HCT116 (cell line): ENCODE measurements at regions not wholly inside any gene's neighbourhood (a gene's known extent, or its start where the extent isn't known, plus 50 kb on each side); places are given as distances from the start of the nearest gene placed in this dataset.

Experiments
- ATAC-seq: fragments of 200-7000 bp; cut with Tn5 transposase; 2 replicates; pipeline ENCODE4 v1.9.1; 2020; ENCODE audit warnings: mild to moderate bottlenecking, moderate library complexity
- BruUV-seq: library from RNA; stranded (reverse); fragments of 400-500 nt; replicated peaks from 2 replicates; lab custom pipeline; 2021; lab: Mats Ljungman, UMichigan
- CTCF ChIA-PET: fragments of 300-600 bp; sonication (Branson Sonifier 250); formaldehyde crosslinking; loops from one replicate; lab custom pipeline; 2021; ENCODE audit warnings: antibody characterized with exemption; lab: Charles Lee
- POLR2A ChIA-PET: fragments of 300-600, 350-600 bp; sonication (Branson Sonifier 250); formaldehyde crosslinking; loops from one replicate; lab custom pipeline; 2021; ENCODE audit warnings: antibody characterized with exemption; lab: Charles Lee
- RAD21 ChIA-PET, 2 experiments: fragments of 300-600 bp; sonication (Branson Sonifier 250); formaldehyde crosslinking; loops; one replicate each; lab custom pipeline; 2023; ENCODE audit warnings: low total read pairs in 2 of 2; ENCODE audit not compliant: uncharacterized antibody in 2 of 2, unreplicated experiment in 2 of 2, low non-redundant PET in 1 of 2; lab: Charles Lee
- DNase-seq: peaks from one replicate; pipeline ENCODE4 v3.0.0-alpha.2; 2010; ENCODE audit warnings: low read depth, low spot score
- H2AFZ ChIP-seq: fragments of 200-600 bp; shearing (Covaris generic), sonication (generic); 2 replicates; pipeline ENCODE4 v1.6.1; 2017; ENCODE audit warnings: low read depth, mixed run types, mixed read lengths, antibody characterized with exemption, low read length; ENCODE audit not compliant: poor library complexity, severe bottlenecking
- H3K27ac ChIP-seq: 2 replicates; pipeline ENCODE4 v1.5.1; 2012; ENCODE audit warnings: low read depth, low read length
- H3K27me3 ChIP-seq: fragments of 200-600 bp; sonication (generic); 2 replicates; pipeline ENCODE4 v1.6.1; 2016; ENCODE audit warnings: mixed run types, low read length, mixed read lengths; ENCODE audit not compliant: insufficient read depth
- H3K36me3 ChIP-seq, 2 experiments: fragments of 200-500 bp in 1 of 2; fragments of 200-600 bp in 1 of 2; sonication (Bioruptor generic) in 1 of 2; sonication (generic) in 1 of 2; 2 replicates each; pipeline versions ENCODE4 v1.5.1 to v1.6.1; 2014 to 2016; ENCODE audit warnings: low read length in 2 of 2, inconsistent platforms in 1 of 2, mixed read lengths in 1 of 2, mixed run types in 1 of 2; ENCODE audit not compliant: insufficient read depth in 2 of 2, control insufficient read depth in 1 of 2
- H3K4me1 ChIP-seq, 2 experiments: fragments of 200-600 bp in 1 of 2; sonication (generic) in 1 of 2; 2 replicates each; pipeline versions ENCODE4 v1.5.1 to v1.6.1; 2012 to 2017; ENCODE audit warnings: low read length in 2 of 2, inconsistent platforms in 1 of 2, mild to moderate bottlenecking in 1 of 2, mixed read lengths in 1 of 2, mixed run types in 1 of 2, moderate library complexity in 1 of 2; ENCODE audit not compliant: insufficient read depth in 2 of 2, control insufficient read depth in 1 of 2
- H3K4me2 ChIP-seq: fragments of 200-600 bp; sonication (generic); 2 replicates; pipeline ENCODE4 v1.6.1; 2017; ENCODE audit warnings: mixed run types, low read length, mixed read lengths
- H3K4me3 ChIP-seq, 2 experiments: fragments of 200-600 bp in 1 of 2; sonication (generic) in 1 of 2; replicated peaks in 1 of 2; 2 replicates each; pipeline ENCODE4 v1.5.1; 2011 to 2016; ENCODE audit warnings: low read length in 2 of 2, control low read depth in 1 of 2, low read depth in 1 of 2, mild to moderate bottlenecking in 1 of 2, mixed read lengths in 1 of 2, mixed run types in 1 of 2
- H3K79me2 ChIP-seq: fragments of 200-600 bp; sonication (generic); 2 replicates; pipeline ENCODE4 v1.6.1; 2017; ENCODE audit warnings: mild to moderate bottlenecking, mixed run types, low read length, moderate library complexity, mixed read lengths; ENCODE audit not compliant: insufficient read depth
- H3K9ac ChIP-seq: fragments of 200-600 bp; sonication (generic); 2 replicates; pipeline ENCODE4 v1.6.1; 2016; ENCODE audit warnings: low read length, mixed read lengths
- H3K9me2 ChIP-seq: fragments of 200-600 bp; sonication (generic), shearing (Covaris generic); 2 replicates; pipeline ENCODE4 v1.6.1; 2017; ENCODE audit warnings: mixed run types, mild to moderate bottlenecking, moderate library complexity; ENCODE audit not compliant: insufficient read depth
- H3K9me3 ChIP-seq, 2 experiments: fragments of 200-500 bp in 1 of 2; fragments of 200-600 bp in 1 of 2; sonication (Bioruptor generic) in 1 of 2; sonication (generic) in 1 of 2; 2 replicates each; pipeline ENCODE4 v1.6.1; 2014 to 2017; ENCODE audit warnings: low read length in 2 of 2, mixed read lengths in 2 of 2, inconsistent platforms in 1 of 2, low read depth in 1 of 2, mild to moderate bottlenecking in 1 of 2, mixed run types in 1 of 2, moderate library complexity in 1 of 2; ENCODE audit not compliant: control insufficient read depth in 1 of 2, insufficient read depth in 1 of 2
- H4K20me1 ChIP-seq: fragments of 200-600 bp; sonication (generic), shearing (Covaris generic); 2 replicates; pipeline ENCODE4 v1.6.1; 2017; ENCODE audit warnings: mixed run types, mild to moderate bottlenecking, moderate library complexity; ENCODE audit not compliant: insufficient read depth
- ATF3 ChIP-seq: IDR thresholded peaks from 2 replicates; pipeline ENCODE4 v1.6.1; 2012
- CBX3 ChIP-seq: IDR thresholded peaks from 2 replicates; pipeline ENCODE4 v1.6.1; 2012; ENCODE audit warnings: low read depth
- CEBPB ChIP-seq: IDR thresholded peaks from 2 replicates; pipeline ENCODE4 v1.6.1; 2012; ENCODE audit warnings: low read depth
- CTCF ChIP-seq, 3 experiments: fragments of 200-600 bp in 1 of 3; sonication (generic) in 1 of 3; IDR thresholded peaks in 2 of 3; conservative IDR thresholded peaks in 1 of 3; 2 replicates each; pipeline ENCODE4 v1.5.1; 2012 to 2017; ENCODE audit warnings: low read depth in 2 of 3, low read length in 2 of 3, antibody characterized with exemption in 1 of 3, borderline replicate concordance in 1 of 3, control low read depth in 1 of 3, mild to moderate bottlenecking in 1 of 3, mixed read lengths in 1 of 3, mixed run types in 1 of 3, moderate library complexity in 1 of 3; ENCODE audit not compliant: insufficient read depth in 1 of 3
- ELF1 ChIP-seq: IDR thresholded peaks from 2 replicates; pipeline ENCODE4 v1.6.1; 2012; ENCODE audit warnings: low read depth, borderline replicate concordance
- EZH2 ChIP-seq: fragments of 200-600 bp; sonication (generic); IDR thresholded peaks from 2 replicates; pipeline ENCODE4 v1.6.1; 2017; ENCODE audit warnings: antibody characterized with exemption, mixed run types
- EZH2phosphoT487 ChIP-seq: fragments of 200-600 bp; IDR thresholded peaks from 2 replicates; pipeline ENCODE4 v1.6.1; 2018; ENCODE audit warnings: antibody characterized with exemption, borderline replicate concordance
- FOSL1 ChIP-seq: IDR thresholded peaks from 2 replicates; pipeline ENCODE4 v1.6.1; 2012; ENCODE audit warnings: low read depth
- JUND ChIP-seq: IDR thresholded peaks from 2 replicates; pipeline ENCODE4 v1.6.1; 2012
- MAX ChIP-seq: IDR thresholded peaks from 2 replicates; pipeline ENCODE4 v1.6.1; 2012
- POLR2A ChIP-seq: IDR thresholded peaks from 2 replicates; pipeline ENCODE4 v1.7.0; 2011; ENCODE audit warnings: borderline replicate concordance; ENCODE audit not compliant: insufficient read depth, insufficient read length; ENCODE audit errors: extremely low read depth
- RAD21 ChIP-seq: IDR thresholded peaks from 2 replicates; pipeline ENCODE4 v1.6.1; 2012; ENCODE audit warnings: low read depth, mild to moderate bottlenecking
- REST ChIP-seq: IDR thresholded peaks from 2 replicates; pipeline ENCODE4 v1.6.1; 2012; ENCODE audit warnings: low read depth
- SP1 ChIP-seq: IDR thresholded peaks from 2 replicates; pipeline ENCODE4 v1.6.1; 2012; ENCODE audit warnings: low read depth
- SRF ChIP-seq: IDR thresholded peaks from 2 replicates; pipeline ENCODE4 v1.6.1; 2012; ENCODE audit warnings: low read depth
- TCF7L2 ChIP-seq: IDR thresholded peaks from 2 replicates; pipeline ENCODE4 v1.7.0; 2011; ENCODE audit warnings: borderline replicate concordance, inconsistent platforms; ENCODE audit not compliant: insufficient read depth, insufficient read length; ENCODE audit errors: extremely low read depth
- YY1 ChIP-seq: IDR thresholded peaks from 2 replicates; pipeline ENCODE4 v1.6.1; 2011; ENCODE audit warnings: low read length, low read depth, moderate library complexity, mild to moderate bottlenecking; ENCODE audit not compliant: insufficient replicate concordance; ENCODE audit errors: extremely low read depth
- ZNF274 ChIP-seq: fragments of 200-500 bp; sonication (Bioruptor generic); IDR thresholded peaks from 2 replicates; pipeline ENCODE4 v1.6.1; 2014; ENCODE audit warnings: mild to moderate bottlenecking, low read depth, low read length, inconsistent platforms
- intact Hi-C: fragments of 100-400 bp; cut with micrococcal nuclease; formaldehyde crosslinking; loops from 2 replicates; pipeline ENCODE4 v1.10.0; 2022

- no peaks in the 10 kb centered on the region for H3K9me3 ChIP-seq
- no peak for ATAC-seq
Measured at GRCh38 chr14:89638891-89639290, 221.9 kb upstream of the FOXN3 start.

More at GRCh38 chr14:89638891-89639290, 221.9 kb upstream of the FOXN3 start:
- Histone ChIP-seq H3K79me2 (no peaks in the 10 kb centered on the region), H3K9ac (no peak overlapping the region), H3K4me1 (no peaks in the 10 kb centered on the region), H3K4me2 (no peak overlapping the region), H3K4me3 (no peak overlapping the region), H3K9me2 (no peaks in the 10 kb centered on the region), H3K27ac (no peak overlapping the region), H2AFZ (no peak overlapping the region), H3K27me3 (no peaks in the 10 kb centered on the region), H4K20me1 (no peaks in the 10 kb centered on the region), H3K36me3 (no peaks in the 10 kb centered on the region)
- intact Hi-C loops: no loop called here
- no peak for TF ChIP-seq ATF3
- TF ChIP-seq EZH2: no peak
- TF ChIP-seq MAX: no peak
- no peak for TF ChIP-seq TCF7L2
- no peak for TF ChIP-seq YY1
- TF ChIP-seq ZNF274: no peak
- TF ChIP-seq SRF: no peak
- no peak for TF ChIP-seq CTCF (IDR thresholded peaks at IDR 0.05 in 2 of 3, conservative IDR thresholded peaks at IDR 0.05 in 1 of 3; ENCODE audit: borderline replicate concordance in 1 of 3, insufficient read depth in 1 of 3, low read depth in 2 of 3, low read length in 2 of 3)
- TF ChIP-seq SP1: no peak
- no peak for TF ChIP-seq EZH2phosphoT487
- no peak for TF ChIP-seq CEBPB
- no peak for TF ChIP-seq RAD21
- TF ChIP-seq FOSL1: no peak
- no peak for TF ChIP-seq CBX3
- TF ChIP-seq JUND: no peak
- TF ChIP-seq ELF1: no peak
- no peak for TF ChIP-seq POLR2A
- no peak for TF ChIP-seq REST
- ChIA-PET POLR2A (no interaction called here), RAD21 (no interaction called here), CTCF (no interaction called here)
- BruUV-seq: no TSS peak
- no peak for DNase-seq
